GM10266 (cell line): ENCODE measurements at regions not wholly inside any gene's neighbourhood (a gene's known extent, or its start where the extent isn't known, plus 50 kb on each side); places are given as distances from the start of the nearest gene placed in this dataset.

Experiments used
- DNase-seq: peaks from one replicate; pipeline ENCODE4 v3.0.0; 2012; ENCODE audit errors: extremely low spot score
- TF ChIP-seq, protein P1 (sequence below): IDR thresholded peaks from 2 replicates; pipeline ENCODE4 v1.5.1; 2012; ENCODE audit warnings: mild to moderate bottlenecking, low read depth; ENCODE audit not compliant: control insufficient read depth, insufficient read depth; ENCODE audit errors: missing control alignments

DNA sequence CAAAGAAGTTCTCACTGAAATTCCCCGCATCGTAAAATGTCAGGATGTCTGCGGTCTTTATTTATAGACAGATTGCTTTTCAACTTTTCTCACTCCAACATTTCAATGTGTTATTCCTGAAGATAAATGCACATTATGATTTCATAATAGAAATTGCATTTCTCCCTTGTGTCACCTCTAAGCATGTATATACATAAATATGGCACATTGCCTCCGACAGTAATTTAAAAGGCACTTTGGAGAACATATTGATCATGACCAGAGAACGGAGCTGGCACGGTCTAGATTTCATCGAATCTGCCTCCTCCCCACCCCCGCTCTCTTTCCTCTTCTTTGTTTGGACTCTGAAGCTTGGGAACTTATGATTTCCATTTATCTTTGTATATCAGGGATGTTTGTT is 54.9 kb upstream of the IGSF21 start:
- TF ChIP-seq, protein P1, sequence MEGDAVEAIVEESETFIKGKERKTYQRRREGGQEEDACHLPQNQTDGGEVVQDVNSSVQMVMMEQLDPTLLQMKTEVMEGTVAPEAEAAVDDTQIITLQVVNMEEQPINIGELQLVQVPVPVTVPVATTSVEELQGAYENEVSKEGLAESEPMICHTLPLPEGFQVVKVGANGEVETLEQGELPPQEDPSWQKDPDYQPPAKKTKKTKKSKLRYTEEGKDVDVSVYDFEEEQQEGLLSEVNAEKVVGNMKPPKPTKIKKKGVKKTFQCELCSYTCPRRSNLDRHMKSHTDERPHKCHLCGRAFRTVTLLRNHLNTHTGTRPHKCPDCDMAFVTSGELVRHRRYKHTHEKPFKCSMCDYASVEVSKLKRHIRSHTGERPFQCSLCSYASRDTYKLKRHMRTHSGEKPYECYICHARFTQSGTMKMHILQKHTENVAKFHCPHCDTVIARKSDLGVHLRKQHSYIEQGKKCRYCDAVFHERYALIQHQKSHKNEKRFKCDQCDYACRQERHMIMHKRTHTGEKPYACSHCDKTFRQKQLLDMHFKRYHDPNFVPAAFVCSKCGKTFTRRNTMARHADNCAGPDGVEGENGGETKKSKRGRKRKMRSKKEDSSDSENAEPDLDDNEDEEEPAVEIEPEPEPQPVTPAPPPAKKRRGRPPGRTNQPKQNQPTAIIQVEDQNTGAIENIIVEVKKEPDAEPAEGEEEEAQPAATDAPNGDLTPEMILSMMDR: no peak
- DNase-seq: no peak

DNA sequence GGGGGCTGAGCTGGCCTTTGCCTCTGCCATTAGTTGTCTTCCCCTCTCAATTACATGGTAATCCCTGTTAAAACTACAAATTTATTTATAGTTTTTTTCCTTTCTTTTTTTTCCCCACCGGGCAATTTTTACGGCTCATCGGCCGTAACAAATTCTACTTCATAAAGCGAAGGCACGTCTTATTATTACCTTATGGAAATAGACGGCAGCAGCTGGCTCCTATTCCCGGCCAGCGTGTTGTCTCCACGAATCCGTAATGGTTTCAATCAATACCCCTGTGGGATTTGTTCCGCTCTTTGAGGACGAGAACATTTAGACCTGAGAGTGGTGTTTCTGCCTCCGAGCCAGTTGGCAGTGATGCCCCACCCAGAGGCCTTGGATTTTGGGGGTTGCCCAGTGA is 52.4 kb upstream of the IGSF21 start:
- no peak for DNase-seq
- TF ChIP-seq, protein P1: no peak

DNA sequence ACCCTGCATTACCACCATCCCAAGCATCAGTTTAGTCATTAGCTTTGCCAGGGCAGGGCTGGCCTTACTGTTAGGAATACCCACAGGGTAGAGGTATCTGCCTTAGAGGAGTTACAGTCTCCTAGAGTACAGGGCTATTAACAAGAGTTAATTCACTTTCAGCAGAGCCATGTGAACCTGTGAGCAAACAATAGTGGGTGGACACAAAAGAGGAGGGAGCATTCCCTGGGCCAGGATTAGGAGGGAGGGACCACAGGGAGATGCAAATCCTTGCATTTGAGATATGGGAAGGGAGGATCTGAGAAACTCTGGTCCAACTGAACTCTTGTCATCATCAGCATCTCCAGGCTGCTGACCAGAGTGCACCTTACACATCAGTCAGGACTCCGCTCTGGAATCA is 51.1 kb upstream of the IGSF21 start:
- no peak for DNase-seq
- TF ChIP-seq, protein P1: no peak

DNA sequence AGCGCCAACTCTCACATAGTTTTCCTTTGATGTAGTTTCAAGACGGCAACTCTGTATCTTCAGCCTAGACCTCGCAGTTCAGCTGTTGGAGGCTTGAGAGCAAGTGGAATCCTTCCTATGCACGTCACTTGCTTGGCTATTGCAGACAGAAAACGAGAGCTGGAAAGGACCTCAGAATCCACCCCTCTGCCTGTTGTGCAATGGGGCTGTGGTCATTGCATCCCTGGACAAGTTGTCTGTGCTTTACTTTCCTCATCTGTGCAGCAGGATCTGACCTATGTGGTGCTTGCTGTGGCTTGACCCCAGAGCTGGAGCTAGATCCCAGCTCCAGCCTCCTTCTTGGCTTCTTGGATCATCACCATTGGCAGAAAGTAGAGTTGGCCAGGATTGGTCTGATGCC is 50.0 kb upstream of the IGSF21 start:
- DNase-seq: no peak
- TF ChIP-seq, protein P1: no peak
